GM12873 (cell line): ENCODE measurements at regions not wholly inside any gene's neighbourhood (a gene's known extent, or its start where the extent isn't known, plus 50 kb on each side); places are given as distances from the start of the nearest gene placed in this dataset.

Source experiments
- CTCF ChIP-seq: IDR thresholded peaks from 2 replicates; pipeline ENCODE4 v1.5.1; 2012; ENCODE audit warnings: low read depth, mild to moderate bottlenecking, moderate library complexity, low read length, control low read depth; ENCODE audit not compliant: insufficient read depth; ENCODE audit errors: missing control alignments

- no peak for TF ChIP-seq CTCF
These were observed 411.5 kb upstream of the SMIM21 start for GRCh38 chr18:75839041-75839440.

GRCh38 chr18:75837316-75837715 lies 409.8 kb upstream of the SMIM21 start:
- no peak for TF ChIP-seq CTCF

GRCh38 chr18:75836516-75836915 lies 409.0 kb upstream of the SMIM21 start:
- TF ChIP-seq CTCF, result no peak

DNA sequence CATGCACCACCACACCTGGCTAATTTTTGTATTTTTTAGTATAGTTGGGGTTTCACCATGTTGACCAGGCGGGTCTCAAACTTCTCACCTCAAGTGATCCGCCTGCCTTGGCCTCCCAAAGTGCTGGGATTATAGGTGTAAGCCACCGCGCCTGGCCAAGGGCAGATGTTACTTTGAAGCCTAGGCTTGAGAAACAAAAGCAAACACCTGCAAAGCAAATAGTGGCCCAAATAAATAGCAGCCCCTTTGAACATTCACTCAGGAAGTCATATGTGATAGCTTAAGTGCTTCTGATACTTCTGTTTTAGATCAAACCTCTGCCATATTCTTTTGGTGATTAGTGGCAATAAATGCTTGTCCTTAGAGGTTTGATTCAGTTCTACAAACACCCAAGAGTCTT lies 404.5 kb upstream of the SMIM21 start:
- TF ChIP-seq CTCF, result no peak

GRCh38 chr18:75830828-75831227 lies 403.3 kb upstream of the SMIM21 start:
- TF ChIP-seq CTCF, result no peak

DNA sequence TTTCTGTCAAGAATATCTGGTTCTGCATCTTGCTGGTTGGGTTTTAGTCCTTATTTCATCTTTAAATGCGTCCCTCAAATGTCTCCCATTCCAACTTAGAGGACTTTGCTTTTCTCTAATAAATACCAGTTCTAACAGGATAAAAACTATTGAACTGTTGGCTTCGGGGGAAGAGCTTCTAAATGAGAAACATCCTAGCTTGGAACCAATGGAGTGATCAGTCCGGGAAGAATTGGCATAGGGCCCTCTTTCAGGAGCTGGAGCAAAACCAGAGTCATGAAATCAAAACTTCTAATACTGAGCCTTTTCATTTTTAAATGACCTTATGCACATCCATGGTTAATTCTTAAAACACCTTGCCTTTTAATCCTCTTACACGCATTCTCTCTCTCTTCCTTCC lies 401.6 kb upstream of the SMIM21 start:
- TF ChIP-seq CTCF, result no peak

GRCh38 chr18:75828379-75828778 lies 400.9 kb upstream of the SMIM21 start:
- TF ChIP-seq CTCF, result no peak
